KBM-7 (cell line): ENCODE measurements at regions not wholly inside any gene's neighbourhood (a gene's known extent, or its start where the extent isn't known, plus 50 kb on each side); places are given as distances from the start of the nearest gene placed in this dataset.
A peak's percentile ranks its signal among the peaks of the same experiment; 100 is the strongest.

Source experiments
- DNase-seq: peaks from one replicate; pipeline ENCODE4 v3.0.0-alpha.2; 2015
- in situ Hi-C: fragments of 300-500 bp; cut with MboI; formaldehyde crosslinking; loops from 2 replicates; pipeline ENCODE4 v1.14.3; 2020; ENCODE audit warnings: low sequenced_read_pairs, low pct_unique_long_range_greater_than_20kb, mixed read lengths

GRCh38 chr11:116647305-116648080 lies 125.3 kb downstream of the BUD13 start:
- in situ Hi-C loops: no loop called here

GRCh38 chr11:116646191-116646590 lies 126.6 kb downstream of the BUD13 start:
- in situ Hi-C loops: no loop called here

More at GRCh38 chr11:116647305-116648080, 125.3 kb downstream of the BUD13 start:
- no peak for DNase-seq

GRCh38 chr11:116644941-116645305 lies 127.9 kb downstream of the BUD13 start:
- in situ Hi-C loops: no loop called here
- DNase-seq: no peak

More at GRCh38 chr11:116646191-116646590, 126.6 kb downstream of the BUD13 start:
- no peak for DNase-seq

- DNase-seq: no peak
- in situ Hi-C loops: no loop called here
Observed at GRCh38 chr11:116644201-116644940, 128.4 kb downstream of the BUD13 start.

GRCh38 chr11:116643521-116643920 lies 129.3 kb downstream of the BUD13 start:
- in situ Hi-C loops: no loop called here
- no peak for DNase-seq

GRCh38 chr11:116642902-116643301 lies 129.9 kb downstream of the BUD13 start:
- DNase-seq: no peak
- in situ Hi-C loops: no loop called here

GRCh38 chr11:116642481-116642880 lies 130.3 kb downstream of the BUD13 start:
- no peak for DNase-seq
- in situ Hi-C loops: no loop called here

GRCh38 chr11:116641561-116642045 lies 131.2 kb downstream of the BUD13 start:
- peak; percentile 30 for DNase-seq
- in situ Hi-C loops: no loop called here

GRCh38 chr11:116640641-116641402 lies 132.0 kb downstream of the BUD13 start:
- no peak for DNase-seq
- in situ Hi-C loops: no loop called here

- in situ Hi-C loops: no loop called here
- no peak for DNase-seq
Observed at GRCh38 chr11:116638463-116638862, 134.3 kb downstream of the BUD13 start.

- in situ Hi-C loops: no loop called here
Observed at GRCh38 chr11:116637766-116638165, 135.0 kb downstream of the BUD13 start.

GRCh38 chr11:116636341-116636929 lies 136.4 kb downstream of the BUD13 start:
- in situ Hi-C loops: no loop called here
- DNase-seq: no peak

More at GRCh38 chr11:116637766-116638165, 135.0 kb downstream of the BUD13 start:
- DNase-seq: no peak

GRCh38 chr11:116631201-116631600 lies 141.6 kb downstream of the BUD13 start:
- no peak for DNase-seq
- in situ Hi-C loops: no loop called here

GRCh38 chr11:116618461-116618860 lies 154.3 kb downstream of the BUD13 start:
- in situ Hi-C loops: no loop called here
- DNase-seq: no peak

GRCh38 chr11:116615211-116615865 lies 157.4 kb downstream of the BUD13 start:
- in situ Hi-C loops: no loop called here
- no peak for DNase-seq

- in situ Hi-C loops: no loop called here
- DNase-seq: no peak
Observed at GRCh38 chr11:116614306-116615210, 158.2 kb downstream of the BUD13 start.

- in situ Hi-C loops: no loop called here
Observed at GRCh38 chr11:116613206-116613875, 159.4 kb downstream of the BUD13 start.

More at GRCh38 chr11:116613206-116613875, 159.4 kb downstream of the BUD13 start:
- no peak for DNase-seq
